ENCODE measurements at regions not wholly inside any gene's neighbourhood (a gene's known extent, or its start where the extent isn't known, plus 50 kb on each side); places are given as distances from the start of the nearest gene placed in this dataset.

GRCh38 chr2:160550048-160550447 is 56.4 kb upstream of the RBMS1 start:
- BruUV-seq (replicated peaks), result no TSS peak
- ATAC-seq (no peak), DNase-seq (ENCODE audit: low read depth, low spot score) (no peak)
- intact Hi-C loops (cut with micrococcal nuclease; ENCODE audit: unreplicated experiment) (no loop called here), in situ Hi-C loops (cut with HindIII; ENCODE audit: low pct_unique_long_range_greater_than_20kb, low sequenced_read_pairs) (no loop called here)
- POLR2A ChIA-PET, result no interaction called here
- H3K4me3 ChIP-seq (ENCODE audit: low read depth in 2 of 2, low read length in 2 of 2), result no peak overlapping the region
- H3K27me3 ChIP-seq (ENCODE audit: control insufficient read depth, insufficient read depth, low read length), result no peaks in the 10 kb centered on the region
- no peaks in the 10 kb centered on the region for H3K36me3 ChIP-seq (ENCODE audit: control insufficient read depth, insufficient read depth, low read length)
- H3K4me1 ChIP-seq (ENCODE audit: control insufficient read depth, insufficient read depth, low read length), result no peaks in the 10 kb centered on the region
- TF ChIP-seq TCF7L2 (IDR thresholded peaks at IDR 0.05; ENCODE audit: low read depth, low read length), result no peak
- TF ChIP-seq SIN3A (IDR thresholded peaks at IDR 0.05; ENCODE audit: borderline replicate concordance, insufficient read depth, low read depth, low read length), result no peak
- TF ChIP-seq REST (IDR thresholded peaks at IDR 0.05; ENCODE audit: insufficient read depth in 1 of 2, low read depth in 2 of 2, low read length in 1 of 2), result no peak
- no peak for TF ChIP-seq CTCF (IDR thresholded peaks at IDR 0.05)
- TF ChIP-seq POLR2AphosphoS5 (IDR thresholded peaks at IDR 0.05; ENCODE audit: low read depth, low read length), result no peak
- CTCF ChIA-PET, result interaction anchor here (0.7 kb wide), 1 partner anchor 63 kb away, joined by 3 read pairs; no protein-coding TSS in a partner anchor
- H3K27ac ChIP-seq (ENCODE audit: low read length), result no peak overlapping the region
- no peaks in the 10 kb centered on the region for H3K9me3 ChIP-seq (ENCODE audit: control insufficient read depth, insufficient read depth, low read depth, low read length)

- ChIA-PET CTCF (no interaction called here), POLR2A (no interaction called here)
- ATAC-seq (no peak), DNase-seq (ENCODE audit: low read depth, low spot score) (no peak)
- Histone ChIP-seq H3K4me1 (ENCODE audit: control insufficient read depth, insufficient read depth, low read length) (no peaks in the 10 kb centered on the region), H3K9me3 (ENCODE audit: control insufficient read depth, insufficient read depth, low read depth, low read length) (no peaks in the 10 kb centered on the region), H3K27ac (ENCODE audit: low read length) (no peak overlapping the region), H3K4me3 (ENCODE audit: low read depth in 2 of 2, low read length in 2 of 2) (no peak overlapping the region), H3K36me3 (ENCODE audit: control insufficient read depth, insufficient read depth, low read length) (no peaks in the 10 kb centered on the region), H3K27me3 (ENCODE audit: control insufficient read depth, insufficient read depth, low read length) (no peaks in the 10 kb centered on the region)
- BruUV-seq (replicated peaks), result no TSS peak
- no peak for TF ChIP-seq REST (IDR thresholded peaks at IDR 0.05; ENCODE audit: insufficient read depth in 1 of 2, low read depth in 2 of 2, low read length in 1 of 2)
- TF ChIP-seq SIN3A (IDR thresholded peaks at IDR 0.05; ENCODE audit: borderline replicate concordance, insufficient read depth, low read depth, low read length), result no peak
- TF ChIP-seq POLR2AphosphoS5 (IDR thresholded peaks at IDR 0.05; ENCODE audit: low read depth, low read length), result no peak
- no peak for TF ChIP-seq TCF7L2 (IDR thresholded peaks at IDR 0.05; ENCODE audit: low read depth, low read length)
- no peak for TF ChIP-seq CTCF (IDR thresholded peaks at IDR 0.05)
- in situ Hi-C loops (cut with HindIII; ENCODE audit: low pct_unique_long_range_greater_than_20kb, low sequenced_read_pairs) (no loop called here), intact Hi-C loops (cut with micrococcal nuclease; ENCODE audit: unreplicated experiment) (no loop called here)
These were observed 57.7 kb upstream of the RBMS1 start for GRCh38 chr2:160551259-160551658.

All from Panc1 (cell line).